Sigmoid colon (tissue), 3 donors: ENCODE measurements at regions not wholly inside any gene's neighbourhood (a gene's known extent, or its start where the extent isn't known, plus 50 kb on each side); places are given as distances from the start of the nearest gene placed in this dataset.

Experiments
- POLR2A ChIP-seq, 2 donors: fragments of 450-650 bp; IDR thresholded peaks; one replicate each; pipeline ENCODE4 v1.6.1; 2016; ENCODE audit warnings: antibody characterized with exemption in 2 of 2, mild to moderate bottlenecking in 2 of 2, moderate library complexity in 2 of 2
- TF ChIP-seq, protein P1 (sequence below), 4 experiments: fragments of 450-650 bp in 3 of 4; fragments of 200-600 bp in 1 of 4; IDR thresholded peaks; one replicate each; pipeline ENCODE4 v1.5.1; 2016 to 2019; ENCODE audit warnings: antibody characterized with exemption in 4 of 4, mild to moderate bottlenecking in 3 of 4, moderate library complexity in 2 of 4

DNA sequence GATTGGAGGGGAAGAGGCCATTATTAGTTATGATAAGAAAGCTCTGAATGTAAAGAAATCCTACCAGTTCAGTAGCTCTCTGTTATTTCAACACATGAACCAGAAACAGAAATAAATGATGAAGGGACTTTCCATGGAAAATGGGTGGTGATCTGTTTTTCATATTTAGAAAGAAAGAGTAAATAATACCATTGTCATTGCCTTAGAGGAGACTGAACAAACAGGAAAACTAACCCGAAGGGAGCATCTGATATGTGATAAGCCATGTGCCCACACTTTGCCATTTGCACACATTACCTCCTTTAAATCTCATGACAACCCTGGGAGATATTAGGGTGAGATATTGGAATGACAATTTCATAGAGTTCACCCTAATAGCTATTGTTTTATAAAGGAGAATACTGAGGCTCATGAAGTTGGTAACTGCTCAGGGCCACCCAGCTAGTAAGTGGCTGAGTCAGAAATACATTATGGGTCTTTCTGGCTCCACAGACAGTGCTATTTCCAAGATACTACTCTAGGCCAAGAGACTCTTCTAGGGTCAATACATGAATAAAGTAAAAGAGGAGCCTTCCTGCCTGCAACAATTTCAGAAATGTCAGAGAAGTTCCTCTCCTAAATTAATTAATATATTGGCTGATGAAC is 111.0 kb upstream of the SLIT3 start:
- TF ChIP-seq, protein P1, sequence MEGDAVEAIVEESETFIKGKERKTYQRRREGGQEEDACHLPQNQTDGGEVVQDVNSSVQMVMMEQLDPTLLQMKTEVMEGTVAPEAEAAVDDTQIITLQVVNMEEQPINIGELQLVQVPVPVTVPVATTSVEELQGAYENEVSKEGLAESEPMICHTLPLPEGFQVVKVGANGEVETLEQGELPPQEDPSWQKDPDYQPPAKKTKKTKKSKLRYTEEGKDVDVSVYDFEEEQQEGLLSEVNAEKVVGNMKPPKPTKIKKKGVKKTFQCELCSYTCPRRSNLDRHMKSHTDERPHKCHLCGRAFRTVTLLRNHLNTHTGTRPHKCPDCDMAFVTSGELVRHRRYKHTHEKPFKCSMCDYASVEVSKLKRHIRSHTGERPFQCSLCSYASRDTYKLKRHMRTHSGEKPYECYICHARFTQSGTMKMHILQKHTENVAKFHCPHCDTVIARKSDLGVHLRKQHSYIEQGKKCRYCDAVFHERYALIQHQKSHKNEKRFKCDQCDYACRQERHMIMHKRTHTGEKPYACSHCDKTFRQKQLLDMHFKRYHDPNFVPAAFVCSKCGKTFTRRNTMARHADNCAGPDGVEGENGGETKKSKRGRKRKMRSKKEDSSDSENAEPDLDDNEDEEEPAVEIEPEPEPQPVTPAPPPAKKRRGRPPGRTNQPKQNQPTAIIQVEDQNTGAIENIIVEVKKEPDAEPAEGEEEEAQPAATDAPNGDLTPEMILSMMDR (IDR thresholded peaks at IDR 0.05), result no peak
- TF ChIP-seq POLR2A (IDR thresholded peaks at IDR 0.05), result no peak
